ENCODE measurements at regions not wholly inside any gene's neighbourhood (a gene's known extent, or its start where the extent isn't known, plus 50 kb on each side); places are given as distances from the start of the nearest gene placed in this dataset.

GRCh38 chr15:35305946-35306345 is 220.9 kb upstream of the NANOGP8 start:
- CTCF ChIA-PET: interaction anchor here (1.0 to 1.8 kb wide), 2 partner anchors 17 to 139 kb away, joined by 3 to 5 read pairs; no protein-coding TSS in a partner anchor
- no peak for ATAC-seq

GRCh38 chr15:35305031-35305550 is 220.0 kb upstream of the NANOGP8 start:
- no peak for TF ChIP-seq CTCF (IDR thresholded peaks at IDR 0.05)
- H3K27ac Mint-ChIP-seq: no peak overlapping the region
- ATAC-seq (no peak), DNase-seq (no peak)
- no peaks in the 10 kb centered on the region for H3K4me1 Mint-ChIP-seq (ENCODE audit: low read depth)
- H3K4me3 Mint-ChIP-seq: no peak overlapping the region
- CTCF ChIA-PET: interaction anchor here (1.0 kb wide), 1 partner anchor 139 kb away, joined by 3 read pairs; no protein-coding TSS in a partner anchor
- POLR2A ChIA-PET: interaction anchor here (1.0 kb wide), 1 partner anchor 129 kb away, joined by 3 read pairs; no protein-coding TSS in a partner anchor
- no peaks in the 10 kb centered on the region for H3K27me3 Mint-ChIP-seq
- no peaks in the 10 kb centered on the region for H3K36me3 Mint-ChIP-seq (ENCODE audit: low read depth)
- no peaks in the 10 kb centered on the region for H3K9me3 Mint-ChIP-seq
- intact Hi-C loops (cut with micrococcal nuclease): no loop called here

More at GRCh38 chr15:35305946-35306345, 220.9 kb upstream of the NANOGP8 start:
- Mint-ChIP-seq H3K4me1 (ENCODE audit: low read depth) (no peaks in the 10 kb centered on the region), H3K27me3 (no peaks in the 10 kb centered on the region), H3K9me3 (no peaks in the 10 kb centered on the region), H3K36me3 (ENCODE audit: low read depth) (no peaks in the 10 kb centered on the region), H3K4me3 (no peak overlapping the region), H3K27ac (no peak overlapping the region)
- intact Hi-C loops (cut with micrococcal nuclease): no loop called here
- POLR2A ChIA-PET: interaction anchor here (1.0 kb wide), 1 partner anchor 128 kb away, joined by 3 read pairs; no protein-coding TSS in a partner anchor
- TF ChIP-seq CTCF (IDR thresholded peaks at IDR 0.05): no peak
- no peak for DNase-seq

GRCh38 chr15:35304389-35304788 is 219.3 kb upstream of the NANOGP8 start:
- H3K27ac Mint-ChIP-seq: no peak overlapping the region
- H3K4me3 Mint-ChIP-seq: no peak overlapping the region
- H3K4me1 Mint-ChIP-seq (ENCODE audit: low read depth): no peaks in the 10 kb centered on the region
- H3K27me3 Mint-ChIP-seq: no peaks in the 10 kb centered on the region
- no peak for ATAC-seq
- H3K9me3 Mint-ChIP-seq: no peaks in the 10 kb centered on the region
- no peaks in the 10 kb centered on the region for H3K36me3 Mint-ChIP-seq (ENCODE audit: low read depth)
- CTCF ChIA-PET: no interaction called here
- no peak for DNase-seq
- intact Hi-C loops (cut with micrococcal nuclease): no loop called here
- POLR2A ChIA-PET: interaction anchor here (0.6 kb wide), 1 partner anchor 74 kb away, joined by 3 read pairs; no protein-coding TSS in a partner anchor
- TF ChIP-seq CTCF (IDR thresholded peaks at IDR 0.05): no peak

- no peak for DNase-seq
- Mint-ChIP-seq H3K36me3 (ENCODE audit: low read depth) (no peaks in the 10 kb centered on the region), H3K4me3 (no peak overlapping the region), H3K9me3 (no peaks in the 10 kb centered on the region), H3K4me1 (ENCODE audit: low read depth) (no peaks in the 10 kb centered on the region), H3K27me3 (no peaks in the 10 kb centered on the region), H3K27ac (no peak overlapping the region)
- intact Hi-C loops (cut with micrococcal nuclease): no loop called here
- ATAC-seq: no peak
- CTCF ChIA-PET: no interaction called here
- no peak for TF ChIP-seq CTCF (IDR thresholded peaks at IDR 0.05)
- POLR2A ChIA-PET: no interaction called here
Observed at GRCh38 chr15:35302334-35302733, 217.2 kb upstream of the NANOGP8 start.

- Mint-ChIP-seq H3K4me1 (ENCODE audit: low read depth) (no peaks in the 10 kb centered on the region), H3K9me3 (no peaks in the 10 kb centered on the region), H3K27me3 (no peaks in the 10 kb centered on the region), H3K36me3 (ENCODE audit: low read depth) (no peaks in the 10 kb centered on the region), H3K27ac (no peak overlapping the region), H3K4me3 (no peak overlapping the region)
- POLR2A ChIA-PET: no interaction called here
- DNase-seq: no peak
- intact Hi-C loops (cut with micrococcal nuclease): no loop called here
- TF ChIP-seq CTCF (IDR thresholded peaks at IDR 0.05): no peak
- ATAC-seq: no peak
- CTCF ChIA-PET: no interaction called here
Observed at GRCh38 chr15:35301088-35301487, 216.0 kb upstream of the NANOGP8 start.

All from activated CD8-positive, alpha-beta T cell treated with anti-CD3 and anti-CD28 coated beads for 36 hours (primary cell).